MV-4-11 (cell line): ENCODE measurements at regions not wholly inside any gene's neighbourhood (a gene's known extent, or its start where the extent isn't known, plus 50 kb on each side); places are given as distances from the start of the nearest gene placed in this dataset.

Experiments used
- DNase-seq: peaks from one replicate; lab custom pipeline; 2025; lab: John Stamatoyannopoulos, UW

GRCh38 chr10:8894148-8894547, 839.7 kb downstream of the GATA3 start:
- no peak for DNase-seq

GRCh38 chr10:8897769-8898168, 843.3 kb downstream of the GATA3 start:
- no peak for DNase-seq

GRCh38 chr10:8898745-8899330, 844.4 kb downstream of the GATA3 start:
- no peak for DNase-seq

DNA sequence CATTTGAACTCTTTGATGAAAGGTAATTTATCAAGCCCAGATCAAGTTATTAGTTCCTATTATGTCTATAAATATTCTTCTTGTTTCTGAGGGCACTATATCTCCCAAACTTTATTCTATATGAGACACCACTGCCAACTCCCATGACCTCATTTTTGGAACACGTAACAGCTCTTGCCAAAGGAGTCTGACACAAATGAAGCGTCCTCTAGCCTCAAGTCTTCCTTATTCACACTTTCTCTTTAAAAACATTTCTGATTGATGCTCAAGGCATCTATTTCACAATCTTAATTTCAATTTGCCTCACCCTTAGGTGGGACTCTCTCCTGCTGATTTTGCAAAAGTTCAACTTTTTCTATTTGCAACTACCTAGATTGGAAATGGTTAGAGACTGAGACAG, 848.4 kb downstream of the GATA3 start:
- no peak for DNase-seq

- DNase-seq = no peak
Observed at GRCh38 chr10:8908013-8908412, 853.5 kb downstream of the GATA3 start.

DNA sequence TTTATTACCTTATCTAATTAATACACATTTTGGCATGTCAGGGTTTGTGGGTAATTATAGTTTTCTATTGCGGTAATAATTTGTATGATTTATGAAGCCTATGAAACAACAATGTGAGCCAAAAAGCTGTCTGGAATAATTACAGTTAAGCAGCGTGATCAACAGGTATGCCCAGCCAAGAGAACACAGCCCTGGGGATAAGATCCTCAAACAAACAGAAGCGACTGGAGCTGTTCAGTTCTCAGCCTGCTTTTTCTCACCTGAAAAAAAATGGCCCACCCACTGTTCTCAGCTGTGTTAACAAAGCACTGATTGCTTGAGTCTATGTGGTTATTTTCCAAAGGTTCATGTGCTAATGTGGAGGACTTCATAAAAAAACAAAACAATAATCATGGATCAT, 855.8 kb downstream of the GATA3 start:
- DNase-seq = no peak

DNA sequence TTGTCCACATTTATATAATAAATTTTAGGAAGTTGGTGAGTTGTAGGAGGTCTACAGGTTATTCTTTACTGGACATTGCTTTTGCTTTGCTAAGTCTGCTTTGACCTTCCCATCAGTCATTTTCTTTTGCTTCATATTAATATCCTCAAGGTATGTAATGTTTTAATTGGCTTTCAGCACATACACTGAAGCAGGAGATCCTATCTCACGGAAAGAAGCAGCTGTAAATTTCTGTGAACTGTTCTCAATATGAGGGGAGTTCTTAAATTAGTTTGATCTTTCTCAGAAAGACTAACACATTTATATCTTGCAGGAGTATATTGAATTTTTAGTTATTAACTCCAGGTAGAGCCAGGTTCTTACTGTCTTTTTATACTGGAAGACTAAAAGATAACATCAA, 856.5 kb downstream of the GATA3 start:
- DNase-seq = no peak

GRCh38 chr10:8912108-8912507, 857.6 kb downstream of the GATA3 start:
- no peak for DNase-seq

DNA sequence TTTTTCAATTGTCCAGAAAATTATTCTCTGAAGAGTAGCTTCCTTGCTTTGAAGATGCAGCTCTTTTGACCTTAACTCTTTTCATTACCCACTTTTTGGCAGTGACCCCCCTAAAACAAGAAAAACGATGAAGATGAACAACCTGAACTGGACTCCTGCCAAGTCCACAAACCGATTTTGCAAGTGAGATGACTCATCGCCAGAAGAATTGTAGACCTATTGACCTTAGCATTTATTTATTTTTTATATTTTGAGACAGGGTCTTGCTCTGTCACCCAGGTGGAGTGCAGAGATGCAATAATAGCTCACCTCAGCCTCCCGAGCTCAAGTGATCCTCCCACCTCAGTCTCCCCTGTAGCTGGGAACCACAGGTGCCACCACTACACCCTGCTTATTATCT, 859.2 kb downstream of the GATA3 start:
- DNase-seq = no peak

DNA sequence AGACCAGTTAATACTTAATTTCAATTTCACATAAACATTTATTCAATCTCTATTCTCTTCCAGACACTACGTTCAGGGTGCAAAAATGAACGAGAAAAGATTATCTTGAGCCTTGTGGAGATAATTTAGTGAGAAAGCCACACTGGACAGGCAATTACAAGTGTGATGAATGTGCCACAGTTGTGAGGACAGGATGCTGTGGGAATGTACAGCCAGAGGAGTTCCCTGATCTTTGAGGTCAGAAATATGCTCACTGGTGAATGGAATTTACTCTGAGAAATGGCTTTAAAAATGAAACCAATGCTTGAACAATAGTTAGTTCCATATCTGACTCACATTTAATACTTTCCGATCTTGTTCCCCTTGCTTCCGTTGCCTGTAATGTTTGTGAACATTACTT, 864.8 kb downstream of the GATA3 start:
- DNase-seq = no peak

DNA sequence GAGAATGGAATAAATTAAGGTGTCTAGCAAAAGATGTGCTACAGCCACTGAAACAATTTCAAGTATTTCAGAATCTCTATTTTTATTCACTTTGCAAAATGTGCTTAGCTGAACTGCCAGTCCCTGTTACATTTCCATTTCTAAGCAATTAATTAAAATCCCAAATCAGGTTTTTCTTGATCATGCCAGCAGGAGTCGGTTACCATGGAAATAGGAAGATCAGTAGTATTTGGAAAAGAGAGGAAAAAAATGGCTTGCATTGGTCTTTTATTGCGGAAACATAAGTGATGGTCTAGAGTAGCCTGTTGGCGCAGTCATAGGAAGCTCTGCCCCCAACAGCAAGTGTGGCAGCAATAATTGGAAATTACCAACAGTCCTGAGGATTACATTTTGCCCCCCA, 867.1 kb downstream of the GATA3 start:
- no peak for DNase-seq

DNA sequence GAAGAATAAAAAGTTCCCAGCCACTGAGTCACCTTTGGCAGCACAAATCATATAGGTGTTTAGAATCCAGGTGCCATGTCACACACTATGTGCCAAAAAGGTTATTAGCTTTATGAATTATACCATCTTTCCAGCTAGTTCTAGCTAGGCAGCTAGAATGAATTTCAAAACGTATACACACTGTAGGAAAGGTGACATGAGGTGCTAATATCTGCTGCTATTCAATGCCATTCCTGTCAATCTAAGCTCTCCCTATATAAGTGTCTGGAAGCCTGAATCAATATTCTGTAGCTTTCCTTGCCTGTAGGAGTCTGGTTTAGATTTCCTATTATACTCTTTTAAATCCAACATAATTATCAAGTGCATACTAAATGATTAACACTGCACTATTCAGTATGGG, 868.6 kb downstream of the GATA3 start:
- no peak for DNase-seq

DNA sequence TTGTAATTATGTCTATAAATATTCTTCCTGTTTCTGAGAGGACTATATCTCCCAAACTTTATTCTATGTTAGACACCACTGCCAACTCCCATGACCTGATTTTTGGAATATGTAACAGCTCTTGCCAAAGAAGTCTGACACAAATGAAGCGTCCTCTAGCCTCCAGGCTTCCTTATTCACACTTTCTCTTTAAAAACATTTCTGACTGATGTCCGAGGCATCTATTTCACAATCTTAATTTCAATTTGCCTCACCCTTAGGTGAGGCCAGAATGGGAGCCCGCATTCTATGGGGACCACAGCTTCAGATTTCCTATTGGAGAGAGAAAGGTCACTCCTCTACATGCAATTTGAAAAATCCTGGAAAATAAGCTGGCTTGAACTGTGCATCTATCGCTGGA, 873.2 kb downstream of the GATA3 start:
- no peak for DNase-seq

DNA sequence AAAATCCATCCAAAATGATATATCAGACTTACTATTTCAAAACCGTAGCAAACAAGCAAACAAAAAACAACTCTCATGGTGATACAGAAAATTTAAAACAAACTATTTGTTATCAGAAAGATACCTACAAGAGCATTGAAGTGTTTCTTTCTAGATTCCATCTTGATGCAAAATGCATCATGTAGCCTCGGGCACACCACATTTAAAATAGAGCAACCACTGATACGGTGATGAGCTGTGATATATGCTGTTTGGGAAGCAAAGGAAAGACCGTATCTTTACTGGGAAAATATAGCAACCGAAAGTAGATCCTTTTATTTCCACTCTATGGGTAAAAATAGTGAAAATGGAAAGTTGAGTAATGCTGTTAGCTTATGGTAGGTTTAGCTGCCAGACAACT, 892.0 kb downstream of the GATA3 start:
- no peak for DNase-seq

DNA sequence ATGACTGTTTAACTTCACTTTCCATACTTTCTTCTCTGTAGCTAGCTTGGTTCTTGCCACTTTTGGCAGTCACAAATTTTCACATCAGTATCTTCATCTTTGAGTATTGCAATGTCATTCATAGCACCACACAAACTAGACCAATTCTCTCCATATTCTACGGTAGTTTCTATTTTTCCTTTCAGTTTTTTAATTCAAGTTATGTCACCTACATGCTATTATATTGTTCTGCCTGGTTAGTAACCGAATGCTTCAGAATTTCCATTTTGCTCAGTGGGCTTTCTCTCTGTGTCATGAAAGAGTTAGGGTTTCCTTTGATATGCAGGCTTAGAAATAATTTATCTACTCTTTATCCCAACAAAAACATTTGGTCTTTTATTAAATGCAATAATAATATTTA, 896.5 kb downstream of the GATA3 start:
- no peak for DNase-seq

DNA sequence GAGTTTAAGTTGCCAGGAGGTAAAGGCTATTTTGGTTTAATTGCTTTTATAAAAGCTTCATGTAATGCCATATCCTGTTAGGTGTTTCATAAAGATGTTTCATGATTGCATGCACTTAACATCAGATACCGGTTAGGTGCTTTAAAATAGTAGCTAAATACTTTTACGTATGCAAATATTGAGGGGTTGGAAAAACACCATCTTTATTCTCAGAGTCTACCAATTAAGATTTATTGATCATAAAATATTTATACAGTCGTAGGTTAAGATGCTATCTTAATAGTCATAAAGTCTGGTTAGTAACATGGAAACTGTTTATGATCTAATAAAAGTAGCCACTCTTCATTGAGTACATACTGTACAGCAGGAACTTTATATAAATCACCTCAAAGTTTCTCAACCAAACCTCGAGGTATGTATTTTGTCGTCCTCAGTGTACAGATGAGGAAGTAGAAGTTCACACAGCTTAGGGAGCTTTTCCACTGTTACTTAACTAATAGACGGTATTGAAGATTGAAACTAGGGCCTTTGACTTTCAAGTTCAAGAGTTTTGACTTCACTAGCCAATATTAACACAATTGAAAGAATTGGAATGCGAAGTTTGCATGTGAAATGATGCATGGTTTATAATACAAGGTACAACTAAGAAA, 897.1 kb downstream of the GATA3 start:
- peak; percentile 9 for DNase-seq

- DNase-seq = no peak
Observed at GRCh38 chr10:8956400-8956799, 901.9 kb downstream of the GATA3 start.

DNA sequence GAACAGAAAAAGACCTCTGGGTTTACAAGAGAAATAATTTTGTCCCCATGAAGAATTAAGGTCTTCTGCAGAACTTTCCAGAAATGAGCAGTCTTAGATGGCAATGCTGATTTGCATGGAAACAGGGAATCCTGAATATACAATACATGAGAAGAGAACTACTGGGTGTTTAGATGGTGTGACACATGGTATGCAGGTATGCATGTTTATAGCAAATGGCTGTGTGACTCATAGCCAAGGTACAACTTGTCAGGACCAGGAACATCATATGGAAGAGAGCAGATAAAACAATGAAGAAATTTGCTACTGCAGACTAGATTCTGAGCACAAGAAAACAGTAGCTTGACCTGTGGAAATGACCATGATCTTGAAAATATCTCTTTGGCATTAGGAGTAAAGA, 907.8 kb downstream of the GATA3 start:
- DNase-seq = no peak

DNA sequence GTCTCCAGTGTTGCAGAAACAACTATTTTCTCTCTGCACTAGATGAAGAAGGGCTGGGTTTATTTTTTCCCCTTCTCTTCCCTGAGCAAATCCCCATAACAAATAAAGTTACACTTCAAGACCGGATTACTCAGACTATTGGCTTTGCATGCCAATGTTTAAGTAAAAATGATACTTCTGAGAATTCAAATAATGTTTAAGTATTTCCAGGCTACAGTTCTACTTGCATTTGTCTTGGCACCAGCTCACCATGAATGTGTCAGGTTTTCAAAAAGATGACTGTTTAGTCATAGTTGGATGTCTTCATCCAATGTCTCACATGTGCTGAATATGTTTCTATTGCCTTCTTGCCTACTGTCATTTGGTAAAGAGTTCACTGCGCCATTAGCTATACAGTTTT, 912.6 kb downstream of the GATA3 start:
- DNase-seq = no peak

- DNase-seq = no peak
Observed at GRCh38 chr10:8969853-8970252, 915.4 kb downstream of the GATA3 start.

GRCh38 chr10:8975535-8975934, 921.0 kb downstream of the GATA3 start:
- DNase-seq = no peak

DNA sequence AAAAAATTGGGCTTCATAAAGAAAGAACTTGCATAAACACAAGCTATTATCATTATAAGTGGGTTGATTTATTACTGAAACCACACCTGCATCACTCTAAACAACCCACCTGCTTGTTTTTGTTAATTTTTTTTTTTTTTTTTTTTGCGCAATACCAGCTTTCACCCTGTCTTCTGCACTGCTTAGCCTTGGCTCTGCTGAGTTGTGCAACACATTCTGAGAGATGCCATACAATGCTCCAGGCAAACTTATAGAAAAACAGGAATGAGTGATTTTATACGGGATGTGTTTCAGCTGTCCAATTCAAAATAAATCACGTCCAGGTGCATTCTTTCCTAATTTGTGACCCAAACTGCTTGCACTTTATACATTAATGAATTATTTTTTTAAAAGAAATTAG, 923.6 kb downstream of the GATA3 start:
- DNase-seq = no peak

DNA sequence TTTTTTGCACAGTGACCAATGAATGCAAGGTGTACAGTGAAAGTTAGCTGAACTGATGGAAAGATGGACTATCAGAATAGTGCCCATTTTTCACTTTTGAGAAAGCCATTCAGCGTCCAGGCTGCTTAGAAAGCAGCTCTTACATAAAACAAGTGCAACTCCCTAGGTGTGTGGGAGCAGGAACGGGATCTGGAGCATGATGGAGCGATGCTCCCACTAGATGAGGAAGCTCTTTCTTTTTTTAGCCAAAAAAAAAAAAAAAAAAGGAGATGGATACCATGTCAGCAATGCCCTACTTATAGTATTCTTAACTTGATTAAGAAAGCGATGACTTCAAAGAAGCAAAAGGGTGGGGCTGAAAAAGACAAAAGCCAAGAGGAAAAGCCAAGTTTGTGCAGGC, 925.5 kb downstream of the GATA3 start:
- no peak for DNase-seq

DNA sequence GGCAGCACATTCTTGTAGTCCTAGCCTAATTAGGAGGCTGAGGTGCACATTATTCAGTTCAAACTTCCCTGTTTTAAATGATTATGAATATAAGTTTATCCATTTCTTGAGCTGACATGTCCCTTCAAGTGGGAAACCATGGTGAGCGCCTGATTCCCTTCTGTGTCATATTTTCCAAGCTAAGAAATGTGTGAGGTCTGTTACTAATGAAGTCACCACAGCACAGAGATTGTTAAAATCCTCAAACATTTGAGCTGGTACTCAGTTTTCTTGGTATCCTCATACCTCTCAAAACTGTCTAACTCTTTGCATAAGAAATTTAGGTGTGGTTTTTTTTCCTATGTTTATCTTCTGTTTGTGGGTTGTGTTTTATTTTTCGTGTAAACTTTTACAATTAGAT, 926.8 kb downstream of the GATA3 start:
- DNase-seq = no peak
